ENCODE measurements at regions not wholly inside any gene's neighbourhood (a gene's known extent, or its start where the extent isn't known, plus 50 kb on each side); places are given as distances from the start of the nearest gene placed in this dataset.
"Not testable (repeated sequence)": the region's sequence is repeated elsewhere in the genome, so short reads cannot be mapped to it uniquely, and the experiment has no call there.

- no peak for DNase-seq (ENCODE audit: low read depth)
- TF ChIP-seq CTCF (conservative IDR thresholded peaks at IDR 0.05; ENCODE audit: low read depth, low read length): no peak
- no peak overlapping the region for H3K4me3 ChIP-seq (ENCODE audit: low read depth, low read length)
These were observed 897.8 kb downstream of the LRFN5 start for GRCh38 chr14:42504433-42504832.

GRCh38 chr14:42499137-42499536 is 892.5 kb downstream of the LRFN5 start:
- H3K4me3 ChIP-seq (ENCODE audit: low read depth, low read length): no peak overlapping the region
- DNase-seq (ENCODE audit: low read depth): no peak
- no peak for TF ChIP-seq CTCF (conservative IDR thresholded peaks at IDR 0.05; ENCODE audit: low read depth, low read length)

- no peak for TF ChIP-seq CTCF (conservative IDR thresholded peaks at IDR 0.05; ENCODE audit: low read depth, low read length)
- no peak for DNase-seq (ENCODE audit: low read depth)
- no peak overlapping the region for H3K4me3 ChIP-seq (ENCODE audit: low read depth, low read length)
These were observed 883.9 kb downstream of the LRFN5 start for GRCh38 chr14:42490536-42490935.

- no peak for DNase-seq (ENCODE audit: low read depth)
- TF ChIP-seq CTCF (conservative IDR thresholded peaks at IDR 0.05; ENCODE audit: low read depth, low read length): no peak
- no peak overlapping the region for H3K4me3 ChIP-seq (ENCODE audit: low read depth, low read length)
These were observed 882.3 kb downstream of the LRFN5 start for GRCh38 chr14:42488965-42489364.

GRCh38 chr14:42482345-42482971 is 875.8 kb downstream of the LRFN5 start:
- H3K4me3 ChIP-seq (ENCODE audit: low read depth, low read length); DNase-seq (ENCODE audit: low read depth): not testable (repeated sequence)

GRCh38 chr14:42481714-42482113 is 875.0 kb downstream of the LRFN5 start:
- H3K4me3 ChIP-seq (ENCODE audit: low read depth, low read length): not testable (repeated sequence)

GRCh38 chr14:42480255-42480654 is 873.6 kb downstream of the LRFN5 start:
- DNase-seq (ENCODE audit: low read depth): no peak
- no peak for TF ChIP-seq CTCF (conservative IDR thresholded peaks at IDR 0.05; ENCODE audit: low read depth, low read length)
- H3K4me3 ChIP-seq (ENCODE audit: low read depth, low read length): no peak overlapping the region

More at GRCh38 chr14:42481714-42482113, 875.0 kb downstream of the LRFN5 start:
- not testable (repeated sequence) for DNase-seq (ENCODE audit: low read depth)

GRCh38 chr14:42475289-42475688 is 868.6 kb downstream of the LRFN5 start:
- TF ChIP-seq CTCF (conservative IDR thresholded peaks at IDR 0.05; ENCODE audit: low read depth, low read length): no peak
- no peak overlapping the region for H3K4me3 ChIP-seq (ENCODE audit: low read depth, low read length)
- DNase-seq (ENCODE audit: low read depth): no peak

Measured in choroid plexus epithelial cell (primary cell).